ENCODE measurements at regions not wholly inside any gene's neighbourhood (a gene's known extent, or its start where the extent isn't known, plus 50 kb on each side); places are given as distances from the start of the nearest gene placed in this dataset.

GRCh38 chr5:74957029-74957784, 91.0 kb upstream of the FAM169A start:
- no peak for TF ChIP-seq CTCF (IDR thresholded peaks at IDR 0.05; ENCODE audit: borderline replicate concordance, control extremely low read depth, extremely low read depth, insufficient read depth, missing control alignments)
- DNase-seq (ENCODE audit: low spot score): no peak
- in situ Hi-C loops (cut with MboI; ENCODE audit: low sequenced_read_pairs, unreplicated experiment): no loop called here

GRCh38 chr5:74956278-74956677, 90.1 kb upstream of the FAM169A start:
- TF ChIP-seq CTCF (IDR thresholded peaks at IDR 0.05; ENCODE audit: borderline replicate concordance, control extremely low read depth, extremely low read depth, insufficient read depth, missing control alignments): no peak
- no peak for DNase-seq (ENCODE audit: low spot score)
- in situ Hi-C loops (cut with MboI; ENCODE audit: low sequenced_read_pairs, unreplicated experiment): no loop called here

GRCh38 chr5:74954919-74955318, 88.7 kb upstream of the FAM169A start:
- no peak for DNase-seq (ENCODE audit: low spot score)
- in situ Hi-C loops (cut with MboI; ENCODE audit: low sequenced_read_pairs, unreplicated experiment): no loop called here
- no peak for TF ChIP-seq CTCF (IDR thresholded peaks at IDR 0.05; ENCODE audit: borderline replicate concordance, control extremely low read depth, extremely low read depth, insufficient read depth, missing control alignments)

GRCh38 chr5:74953937-74954720, 87.9 kb upstream of the FAM169A start:
- in situ Hi-C loops (cut with MboI; ENCODE audit: low sequenced_read_pairs, unreplicated experiment): no loop called here
- TF ChIP-seq CTCF (IDR thresholded peaks at IDR 0.05; ENCODE audit: borderline replicate concordance, control extremely low read depth, extremely low read depth, insufficient read depth, missing control alignments): no peak
- peak; percentile 23 for DNase-seq (ENCODE audit: low spot score)

GRCh38 chr5:74953554-74953936, 87.4 kb upstream of the FAM169A start:
- in situ Hi-C loops (cut with MboI; ENCODE audit: low sequenced_read_pairs, unreplicated experiment): no loop called here

GRCh38 chr5:74952406-74952805, 86.2 kb upstream of the FAM169A start:
- TF ChIP-seq CTCF (IDR thresholded peaks at IDR 0.05; ENCODE audit: borderline replicate concordance, control extremely low read depth, extremely low read depth, insufficient read depth, missing control alignments): no peak
- in situ Hi-C loops (cut with MboI; ENCODE audit: low sequenced_read_pairs, unreplicated experiment): no loop called here
- no peak for DNase-seq (ENCODE audit: low spot score)

More at GRCh38 chr5:74953554-74953936, 87.4 kb upstream of the FAM169A start:
- DNase-seq (ENCODE audit: low spot score): no peak
- no peak for TF ChIP-seq CTCF (IDR thresholded peaks at IDR 0.05; ENCODE audit: borderline replicate concordance, control extremely low read depth, extremely low read depth, insufficient read depth, missing control alignments)
